ENCODE measurements at regions not wholly inside any gene's neighbourhood (a gene's known extent, or its start where the extent isn't known, plus 50 kb on each side); places are given as distances from the start of the nearest gene placed in this dataset.

GRCh38 chr5:83417884-83418283 is 53.7 kb upstream of the VCAN start:
- Histone ChIP-seq H3K4me3 (replicated peaks; ENCODE audit: insufficient read depth, low read length) (no peak overlapping the region), H3K27ac (replicated peaks) (no peak overlapping the region), H3K27me3 (ENCODE audit: insufficient read depth, poor library complexity, severe bottlenecking) (no peaks in the 10 kb centered on the region)
- no peak for DNase-seq (ENCODE audit: low read depth in 1 of 2, low spot score in 1 of 2)
- no peak for TF ChIP-seq REST (IDR thresholded peaks at IDR 0.05; ENCODE audit: insufficient replicate concordance, low read depth)
- no peak for TF ChIP-seq GABPA (IDR thresholded peaks at IDR 0.05; ENCODE audit: low read depth)
- no peak for TF ChIP-seq CTCF (IDR thresholded peaks at IDR 0.05; ENCODE audit: insufficient read depth, low read length)
- TF ChIP-seq SPI1 (IDR thresholded peaks at IDR 0.05; ENCODE audit: borderline replicate concordance, low read depth), result no peak

- no peak overlapping the region for H3K4me3 ChIP-seq (replicated peaks; ENCODE audit: insufficient read depth, low read length)
- TF ChIP-seq CTCF (IDR thresholded peaks at IDR 0.05; ENCODE audit: insufficient read depth, low read length), result no peak
- TF ChIP-seq GABPA (IDR thresholded peaks at IDR 0.05; ENCODE audit: low read depth), result no peak
- TF ChIP-seq REST (IDR thresholded peaks at IDR 0.05; ENCODE audit: insufficient replicate concordance, low read depth), result no peak
- no peak for TF ChIP-seq POLR2AphosphoS5 (IDR thresholded peaks at IDR 0.05; ENCODE audit: low read depth)
- TF ChIP-seq SPI1 (IDR thresholded peaks at IDR 0.05; ENCODE audit: borderline replicate concordance, low read depth), result no peak
- no peak overlapping the region for H3K27ac ChIP-seq (replicated peaks)
- no peaks in the 10 kb centered on the region for H3K27me3 ChIP-seq (ENCODE audit: insufficient read depth, poor library complexity, severe bottlenecking)
- DNase-seq (ENCODE audit: low read depth in 1 of 2, low spot score in 1 of 2), result no peak
These were observed 52.9 kb upstream of the VCAN start for GRCh38 chr5:83418356-83419321.
